NCI-H510A (cell line): ENCODE measurements at regions not wholly inside any gene's neighbourhood (a gene's known extent, or its start where the extent isn't known, plus 50 kb on each side); places are given as distances from the start of the nearest gene placed in this dataset.

Experiments
- DNase-seq: peaks from one replicate; lab custom pipeline; 2025; lab: John Stamatoyannopoulos, UW

GRCh38 chr6:84462698-84463097, 235.3 kb upstream of the CEP162 start:
- no peak for DNase-seq

- no peak for DNase-seq
Observed at GRCh38 chr6:84461461-84461860, 234.0 kb upstream of the CEP162 start.

GRCh38 chr6:84460491-84460890, 233.0 kb upstream of the CEP162 start:
- DNase-seq, result no peak

GRCh38 chr6:84459401-84459800, 232.0 kb upstream of the CEP162 start:
- no peak for DNase-seq

- DNase-seq, result no peak
Observed at GRCh38 chr6:84458271-84458670, 230.8 kb upstream of the CEP162 start.

- no peak for DNase-seq
Observed at GRCh38 chr6:84457276-84457675, 229.8 kb upstream of the CEP162 start.

- no peak for DNase-seq
Observed at GRCh38 chr6:84456803-84457202, 229.4 kb upstream of the CEP162 start.

- no peak for DNase-seq
Observed at GRCh38 chr6:84455511-84456029, 228.1 kb upstream of the CEP162 start.

GRCh38 chr6:84453499-84453898, 226.1 kb upstream of the CEP162 start:
- no peak for DNase-seq

- no peak for DNase-seq
Observed at GRCh38 chr6:84450018-84450417, 222.6 kb upstream of the CEP162 start.

- DNase-seq, result no peak
Observed at GRCh38 chr6:84449220-84449619, 221.8 kb upstream of the CEP162 start.

- no peak for DNase-seq
Observed at GRCh38 chr6:84448331-84448730, 220.9 kb upstream of the CEP162 start.

- DNase-seq, result no peak
Observed at GRCh38 chr6:84447651-84448050, 220.2 kb upstream of the CEP162 start.

- no peak for DNase-seq
Observed at GRCh38 chr6:84445068-84445467, 217.6 kb upstream of the CEP162 start.

- no peak for DNase-seq
Observed at GRCh38 chr6:84442208-84442607, 214.8 kb upstream of the CEP162 start.

GRCh38 chr6:84441456-84441855, 214.0 kb upstream of the CEP162 start:
- DNase-seq, result no peak

- DNase-seq, result no peak
Observed at GRCh38 chr6:84434550-84434949, 207.1 kb upstream of the CEP162 start.

- no peak for DNase-seq
Observed at GRCh38 chr6:84432619-84433018, 205.2 kb upstream of the CEP162 start.

GRCh38 chr6:84428300-84428907, 201.0 kb upstream of the CEP162 start:
- DNase-seq, result no peak

GRCh38 chr6:84425971-84426705, 198.7 kb upstream of the CEP162 start:
- no peak for DNase-seq

GRCh38 chr6:84424956-84425355, 197.5 kb upstream of the CEP162 start:
- DNase-seq, result no peak

- no peak for DNase-seq
Observed at GRCh38 chr6:84422380-84422968, 195.0 kb upstream of the CEP162 start.

- no peak for DNase-seq
Observed at GRCh38 chr6:84421031-84421430, 193.6 kb upstream of the CEP162 start.
